ENCODE measurements at regions not wholly inside any gene's neighbourhood (a gene's known extent, or its start where the extent isn't known, plus 50 kb on each side); places are given as distances from the start of the nearest gene placed in this dataset.
"Not testable (repeated sequence)": the region's sequence is repeated elsewhere in the genome, so short reads cannot be mapped to it uniquely, and the experiment has no call there.

- intact Hi-C loops (cut with DNase I, micrococcal nuclease): no loop called here
- no peak for ATAC-seq
- no peak for DNase-seq
Measured at GRCh38 chr2:53610260-53610659, 157.3 kb upstream of the CHAC2 start.

GRCh38 chr2:53609551-53609950 lies 158.1 kb upstream of the CHAC2 start:
- DNase-seq (no peak), ATAC-seq (no peak)
- intact Hi-C loops (cut with DNase I, micrococcal nuclease): no loop called here

- intact Hi-C loops (cut with DNase I, micrococcal nuclease): no loop called here
- DNase-seq: no peak
- ATAC-seq: no peak
Measured at GRCh38 chr2:53608293-53608692, 159.3 kb upstream of the CHAC2 start.

GRCh38 chr2:53600815-53601214 lies 166.8 kb upstream of the CHAC2 start:
- no peak for ATAC-seq
- DNase-seq: no peak
- intact Hi-C loops (cut with DNase I, micrococcal nuclease): no loop called here

GRCh38 chr2:53586733-53587612 lies 180.6 kb upstream of the CHAC2 start:
- ATAC-seq; intact Hi-C loops (cut with DNase I, micrococcal nuclease); DNase-seq: not testable (repeated sequence)

GRCh38 chr2:53584986-53585385 lies 182.6 kb upstream of the CHAC2 start:
- no peak for DNase-seq
- intact Hi-C loops (cut with DNase I, micrococcal nuclease): no loop called here
- no peak for ATAC-seq

GRCh38 chr2:53583583-53583982 lies 184.0 kb upstream of the CHAC2 start:
- intact Hi-C loops (cut with DNase I, micrococcal nuclease): no loop called here

GRCh38 chr2:53582556-53582955 lies 185.0 kb upstream of the CHAC2 start:
- intact Hi-C loops (cut with DNase I, micrococcal nuclease): no loop called here
- no peak for DNase-seq
- no peak for ATAC-seq

More at GRCh38 chr2:53583583-53583982, 184.0 kb upstream of the CHAC2 start:
- no peak for DNase-seq
- ATAC-seq: no peak

- ATAC-seq: no peak
- no peak for DNase-seq
- intact Hi-C loops (cut with DNase I, micrococcal nuclease): no loop called here
Measured at GRCh38 chr2:53576166-53576565, 191.4 kb upstream of the CHAC2 start.

- DNase-seq: no peak
- ATAC-seq: no peak
- intact Hi-C loops (cut with DNase I, micrococcal nuclease): no loop called here
Measured at GRCh38 chr2:53575721-53576124, 191.9 kb upstream of the CHAC2 start.

GRCh38 chr2:53572696-53573095 lies 194.9 kb upstream of the CHAC2 start:
- intact Hi-C loops (cut with DNase I, micrococcal nuclease): no loop called here
- no peak for DNase-seq
- no peak for ATAC-seq

GRCh38 chr2:53569957-53570727 lies 197.5 kb upstream of the CHAC2 start:
- intact Hi-C loops (cut with DNase I, micrococcal nuclease): no loop called here
- DNase-seq (no peak), ATAC-seq (no peak)

GRCh38 chr2:53568469-53568868 lies 199.1 kb upstream of the CHAC2 start:
- no peak for ATAC-seq
- DNase-seq: no peak
- intact Hi-C loops (cut with DNase I, micrococcal nuclease): no loop called here

GRCh38 chr2:53567073-53567472 lies 200.5 kb upstream of the CHAC2 start:
- ATAC-seq (peak; percentile 89), DNase-seq (no peak)
- intact Hi-C loops (cut with DNase I, micrococcal nuclease): no loop called here

GRCh38 chr2:53562407-53562806 lies 205.2 kb upstream of the CHAC2 start:
- intact Hi-C loops (cut with DNase I, micrococcal nuclease): no loop called here
- no peak for ATAC-seq
- no peak for DNase-seq

GRCh38 chr2:53561155-53561554 lies 206.4 kb upstream of the CHAC2 start:
- DNase-seq: peak in 1 of 2 donors; percentile 17
- intact Hi-C loops (cut with DNase I, micrococcal nuclease): no loop called here
- peak; percentile 85 for ATAC-seq

- DNase-seq: no peak
- intact Hi-C loops (cut with DNase I, micrococcal nuclease): no loop called here
- no peak for ATAC-seq
Measured at GRCh38 chr2:53559302-53559966, 208.2 kb upstream of the CHAC2 start.

- no peak for ATAC-seq
- intact Hi-C loops (cut with DNase I, micrococcal nuclease): no loop called here
- no peak for DNase-seq
Measured at GRCh38 chr2:53558867-53559266, 208.7 kb upstream of the CHAC2 start.

- intact Hi-C loops (cut with DNase I, micrococcal nuclease): no loop called here
- DNase-seq: no peak
- ATAC-seq: no peak
Measured at GRCh38 chr2:53549497-53549896, 218.1 kb upstream of the CHAC2 start.

- intact Hi-C loops (cut with DNase I, micrococcal nuclease): no loop called here
- no peak for ATAC-seq
- DNase-seq: no peak
Measured at GRCh38 chr2:53545604-53546003, 222.0 kb upstream of the CHAC2 start.

Data from left colon (tissue), 2 donors.